Keratinocyte (primary cell): ENCODE measurements at regions not wholly inside any gene's neighbourhood (a gene's known extent, or its start where the extent isn't known, plus 50 kb on each side); places are given as distances from the start of the nearest gene placed in this dataset.

Experiments used
- DNase-seq: peaks from one replicate; pipeline ENCODE4 v3.0.0-alpha.2; 2011; ENCODE audit warnings: low read depth, missing footprints, low spot score
- FAIRE-seq: peaks from 2 replicates; lab custom pipeline; 2011; peaks lifted over from hg19 to GRCh38; lab: Jason Lieb, UNC
- H2AFZ ChIP-seq: 2 replicates; pipeline ENCODE4 v1.6.0; 2012; ENCODE audit warnings: low read length, control low read depth, inconsistent platforms; ENCODE audit not compliant: control insufficient read depth
- H3K27ac ChIP-seq: 2 replicates; pipeline ENCODE4 v1.5.1; 2011; ENCODE audit warnings: low read length; ENCODE audit not compliant: control insufficient read depth, insufficient read depth
- H3K27me3 ChIP-seq: 3 replicates; pipeline ENCODE4 v1.6.0; 2011; ENCODE audit warnings: low read length; ENCODE audit not compliant: control insufficient read depth, insufficient read depth; ENCODE audit errors: extremely low read depth
- H3K36me3 ChIP-seq, 2 experiments: 2 replicates in 1 of 2; 3 replicates in 1 of 2; pipeline ENCODE4 v1.5.1; 2011; ENCODE audit warnings: low read length in 2 of 2, mild to moderate bottlenecking in 1 of 2; ENCODE audit not compliant: control insufficient read depth in 2 of 2, insufficient read depth in 2 of 2; ENCODE audit errors: extremely low read depth in 1 of 2
- H3K4me1 ChIP-seq: 3 replicates; pipeline ENCODE4 v1.5.1; 2011; ENCODE audit warnings: low read length; ENCODE audit not compliant: control insufficient read depth, insufficient read depth; ENCODE audit errors: extremely low read depth
- H3K4me2 ChIP-seq: 3 replicates; pipeline ENCODE4 v1.6.0; 2011; ENCODE audit warnings: low read depth, low read length; ENCODE audit not compliant: control insufficient read depth, insufficient read depth; ENCODE audit errors: extremely low read depth
- H3K4me3 ChIP-seq, 3 experiments: fragments of 200-600 bp in 1 of 3; sonication (generic) in 1 of 3; 2 replicates in 2 of 3; 3 replicates in 1 of 3; pipeline ENCODE4 v1.5.1; 2011 to 2016; ENCODE audit warnings: low read length in 3 of 3, mild to moderate bottlenecking in 3 of 3, control low read depth in 2 of 3, inconsistent platforms in 1 of 3, low read depth in 1 of 3, mixed read lengths in 1 of 3, mixed run types in 1 of 3, moderate library complexity in 1 of 3; ENCODE audit not compliant: control insufficient read depth in 2 of 3, insufficient read depth in 2 of 3; ENCODE audit errors: extremely low read depth in 1 of 3
- H3K79me2 ChIP-seq: 2 replicates; pipeline ENCODE4 v1.6.0; 2012; ENCODE audit warnings: low read length; ENCODE audit not compliant: control insufficient read depth, insufficient read depth
- H3K9ac ChIP-seq: 3 replicates; pipeline ENCODE4 v1.6.0; 2011; ENCODE audit warnings: low read length; ENCODE audit not compliant: control insufficient read depth, insufficient read depth; ENCODE audit errors: extremely low read depth
- H3K9me1 ChIP-seq: 3 replicates; pipeline ENCODE4 v1.6.0; 2011; ENCODE audit warnings: low read length; ENCODE audit not compliant: control insufficient read depth, insufficient read depth; ENCODE audit errors: extremely low read depth
- H3K9me3 ChIP-seq: 2 replicates; pipeline ENCODE4 v1.5.1; 2012; ENCODE audit warnings: low read depth, low read length; ENCODE audit not compliant: control insufficient read depth
- H4K20me1 ChIP-seq: 3 replicates; pipeline ENCODE4 v1.6.0; 2011; ENCODE audit warnings: low read length; ENCODE audit not compliant: control insufficient read depth, insufficient read depth; ENCODE audit errors: extremely low read depth
- CTCF ChIP-seq, 3 experiments: IDR thresholded peaks in 1 of 3; conservative IDR thresholded peaks in 1 of 3; optimal IDR thresholded peaks in 1 of 3; 2 replicates in 2 of 3; 3 replicates in 1 of 3; pipeline versions ENCODE3 to v1.5.1; 2011; ENCODE audit warnings: low read length in 3 of 3, mild to moderate bottlenecking in 3 of 3, moderate library complexity in 2 of 3, control low read depth in 1 of 3, inconsistent platforms in 1 of 3; ENCODE audit not compliant: insufficient read depth in 2 of 3; ENCODE audit errors: extremely low read depth in 1 of 3
- EZH2 ChIP-seq: IDR thresholded peaks from one replicate; pipeline ENCODE4 v1.6.1; 2012; ENCODE audit warnings: inconsistent platforms, mild to moderate bottlenecking, low read length, moderate library complexity
- dilution Hi-C: fragments of 300-500 bp; cut with MboI; formaldehyde crosslinking; loops from one replicate; pipeline ENCODE4 v1.7.0; 2020; ENCODE audit warnings: low sequenced_read_pairs; ENCODE audit not compliant: extremely low pct_ligation_motif_present

- dilution Hi-C loops: no loop called here
These were observed 1022.0 kb downstream of the TBC1D22A start for GRCh38 chr22:47784367-47784983.

GRCh38 chr22:47783433-47784366 lies 1021.2 kb downstream of the TBC1D22A start:
- no peak overlapping the region for H2AFZ ChIP-seq
- TF ChIP-seq EZH2: no peak
- no peak for FAIRE-seq
- no peaks in the 10 kb centered on the region for H3K36me3 ChIP-seq
- dilution Hi-C loops: no loop called here
- H3K9me1 ChIP-seq: no peaks in the 10 kb centered on the region
- H3K4me2 ChIP-seq: no peak overlapping the region
- peaks cover 6% of the 10 kb centered on the region for H3K9me3 ChIP-seq
- no peak for DNase-seq
- H3K4me1 ChIP-seq: peaks cover 8% of the 10 kb centered on the region
- no peak overlapping the region for H3K9ac ChIP-seq
- no peak overlapping the region for H3K27ac ChIP-seq
- H3K4me3 ChIP-seq: no peak overlapping the region
- no peaks in the 10 kb centered on the region for H3K79me2 ChIP-seq
- H3K27me3 ChIP-seq: no peaks in the 10 kb centered on the region
- H4K20me1 ChIP-seq: no peaks in the 10 kb centered on the region

More at GRCh38 chr22:47784367-47784983, 1022.0 kb downstream of the TBC1D22A start:
- FAIRE-seq: no peak
- Histone ChIP-seq H3K9me3 (peaks cover 6% of the 10 kb centered on the region), H3K9me1 (no peaks in the 10 kb centered on the region), H3K27ac (no peak overlapping the region), H4K20me1 (no peaks in the 10 kb centered on the region), H3K36me3 (no peaks in the 10 kb centered on the region), H3K27me3 (no peaks in the 10 kb centered on the region), H2AFZ (no peak overlapping the region), H3K9ac (no peak overlapping the region), H3K79me2 (no peaks in the 10 kb centered on the region), H3K4me1 (peaks cover 10% of the 10 kb centered on the region), H3K4me2 (no peak overlapping the region), H3K4me3 (no peak overlapping the region)
- no peak for DNase-seq
- TF ChIP-seq EZH2: no peak
- TF ChIP-seq CTCF (optimal IDR thresholded peaks at IDR 0.05 in 1 of 3, IDR thresholded peaks at IDR 0.05 in 1 of 3, conservative IDR thresholded peaks at IDR 0.05 in 1 of 3; ENCODE audit: extremely low read depth in 1 of 3, insufficient read depth in 2 of 3, low read length in 3 of 3): no peak
